Esophagus squamous epithelium (tissue), 4 donors: ENCODE measurements at regions not wholly inside any gene's neighbourhood (a gene's known extent, or its start where the extent isn't known, plus 50 kb on each side); places are given as distances from the start of the nearest gene placed in this dataset.

Source experiments
- POLR2A ChIP-seq, 4 donors: fragments of 450-650 bp; IDR thresholded peaks; one replicate each; pipeline ENCODE4 v1.6.1; 2017; ENCODE audit warnings: antibody characterized with exemption in 4 of 4, mild to moderate bottlenecking in 4 of 4, moderate library complexity in 3 of 4
- TF ChIP-seq, protein P1 (sequence below), 6 experiments: fragments of 450-650 bp in 4 of 6; fragments of 200-600 bp in 2 of 6; sonication (generic) in 2 of 6; IDR thresholded peaks; one replicate each; pipeline ENCODE4 v1.5.1; 2016 to 2019; ENCODE audit warnings: antibody characterized with exemption in 6 of 6, mild to moderate bottlenecking in 4 of 6, moderate library complexity in 4 of 6

- TF ChIP-seq, protein P1, sequence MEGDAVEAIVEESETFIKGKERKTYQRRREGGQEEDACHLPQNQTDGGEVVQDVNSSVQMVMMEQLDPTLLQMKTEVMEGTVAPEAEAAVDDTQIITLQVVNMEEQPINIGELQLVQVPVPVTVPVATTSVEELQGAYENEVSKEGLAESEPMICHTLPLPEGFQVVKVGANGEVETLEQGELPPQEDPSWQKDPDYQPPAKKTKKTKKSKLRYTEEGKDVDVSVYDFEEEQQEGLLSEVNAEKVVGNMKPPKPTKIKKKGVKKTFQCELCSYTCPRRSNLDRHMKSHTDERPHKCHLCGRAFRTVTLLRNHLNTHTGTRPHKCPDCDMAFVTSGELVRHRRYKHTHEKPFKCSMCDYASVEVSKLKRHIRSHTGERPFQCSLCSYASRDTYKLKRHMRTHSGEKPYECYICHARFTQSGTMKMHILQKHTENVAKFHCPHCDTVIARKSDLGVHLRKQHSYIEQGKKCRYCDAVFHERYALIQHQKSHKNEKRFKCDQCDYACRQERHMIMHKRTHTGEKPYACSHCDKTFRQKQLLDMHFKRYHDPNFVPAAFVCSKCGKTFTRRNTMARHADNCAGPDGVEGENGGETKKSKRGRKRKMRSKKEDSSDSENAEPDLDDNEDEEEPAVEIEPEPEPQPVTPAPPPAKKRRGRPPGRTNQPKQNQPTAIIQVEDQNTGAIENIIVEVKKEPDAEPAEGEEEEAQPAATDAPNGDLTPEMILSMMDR (IDR thresholded peaks at IDR 0.05): no peak
- no peak for TF ChIP-seq POLR2A (IDR thresholded peaks at IDR 0.05)
Measured at GRCh38 chr3:88478460-88478859, 328.7 kb downstream of the C3orf38 start.
